ENCODE measurements at regions not wholly inside any gene's neighbourhood (a gene's known extent, or its start where the extent isn't known, plus 50 kb on each side); places are given as distances from the start of the nearest gene placed in this dataset.

DNA sequence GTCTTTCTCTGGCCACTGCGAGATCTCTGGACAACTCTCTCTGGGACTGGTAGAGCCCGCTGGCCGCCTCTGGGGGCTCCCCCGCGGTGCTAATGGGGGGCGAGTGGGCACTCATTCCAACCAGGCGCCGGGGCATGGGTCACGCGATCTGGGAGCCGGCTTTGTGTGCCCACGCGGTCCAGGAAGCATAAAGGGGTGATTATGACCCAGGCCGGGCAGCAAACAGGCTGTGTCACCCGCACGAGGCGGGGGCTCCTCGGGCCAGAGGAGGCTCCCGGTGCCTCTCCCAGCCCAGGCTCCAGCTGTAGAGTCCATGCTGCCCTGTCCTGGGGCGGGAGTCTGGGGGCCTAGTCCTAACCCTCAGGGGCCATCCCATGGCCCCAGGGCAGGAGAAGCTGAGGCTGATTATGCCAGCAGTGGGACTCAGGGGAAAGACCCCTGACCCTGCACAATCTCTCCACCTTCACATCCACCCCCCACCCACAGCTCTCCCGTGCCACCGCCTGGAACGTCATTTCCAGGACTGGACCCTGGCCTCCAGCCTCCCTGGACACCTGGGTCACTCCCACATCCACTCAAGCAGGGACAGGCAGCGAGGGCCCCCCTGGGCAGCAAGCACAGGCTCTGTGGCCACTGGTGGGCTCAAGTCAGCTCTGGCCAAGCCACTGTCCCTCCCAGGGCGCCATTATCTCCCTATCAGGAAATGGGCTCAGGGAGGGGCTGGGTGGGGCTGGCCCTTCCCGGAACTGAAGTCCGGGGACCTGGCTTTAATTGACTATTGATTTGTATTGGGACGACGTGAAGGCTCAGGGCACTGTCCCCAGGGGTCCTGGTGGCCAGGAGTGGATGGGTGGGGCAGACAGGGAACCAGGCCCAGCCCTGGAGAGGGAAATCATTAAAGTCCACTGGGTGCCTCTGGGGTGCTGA lies 50.0 kb downstream of the PTPRS start:
- peaks cover 8% of the 10 kb centered on the region for H3K27me3 Mint-ChIP-seq (ENCODE audit: low read depth, unreplicated experiment)
- H3K9ac ChIP-seq (ENCODE audit: low read length), result no peak overlapping the region
- no peak overlapping the region for H3K4me3 ChIP-seq (ENCODE audit: insufficient read depth, low read depth, low read length)
- H3K9me3 ChIP-seq (ENCODE audit: insufficient read depth, low read depth, low read length), result no peaks in the 10 kb centered on the region
- no peaks in the 10 kb centered on the region for H3K9me3 Mint-ChIP-seq (ENCODE audit: unreplicated experiment)
- H3K36me3 ChIP-seq (ENCODE audit: insufficient read depth, low read length), result peaks cover 2% of the 10 kb centered on the region
- FAIRE-seq (no peak), DNase-seq (ENCODE audit: low read depth) (no peak)
- no peak overlapping the region for H3K27ac ChIP-seq (ENCODE audit: low read depth, low read length)
- no peaks in the 10 kb centered on the region for H3K27me3 ChIP-seq (ENCODE audit: insufficient read depth, low read length)
- peaks cover 19% of the 10 kb centered on the region for H3K4me1 ChIP-seq (ENCODE audit: insufficient read depth, low read length)
- H3K27ac Mint-ChIP-seq (ENCODE audit: unreplicated experiment), result no peak overlapping the region
- H3K4me3 Mint-ChIP-seq (ENCODE audit: unreplicated experiment), result no peak overlapping the region
- peaks cover 66% of the 10 kb centered on the region for H3K79me2 ChIP-seq (ENCODE audit: insufficient read depth, low read length)
- peaks cover 87% of the 10 kb centered on the region for H4K20me1 ChIP-seq (ENCODE audit: insufficient read depth, low read length)
- no peak overlapping the region for H2AFZ ChIP-seq (ENCODE audit: low read depth, low read length)
- peaks cover 5% of the 10 kb centered on the region for H3K4me1 Mint-ChIP-seq (ENCODE audit: low read depth, unreplicated experiment)
- H3K4me2 ChIP-seq (ENCODE audit: low read length), result no peak overlapping the region
- peaks cover 7% of the 10 kb centered on the region for H3K36me3 Mint-ChIP-seq (ENCODE audit: low read depth, unreplicated experiment)
- TF ChIP-seq EZH2 (IDR thresholded peaks at IDR 0.05; ENCODE audit: insufficient read depth, low read length) (no peak), CTCF (IDR thresholded peaks at IDR 0.05; ENCODE audit: insufficient read depth, low read depth, low read length) (no peak)

- H3K27me3 ChIP-seq (ENCODE audit: insufficient read depth, low read length), result no peaks in the 10 kb centered on the region
- no peaks in the 10 kb centered on the region for H3K9me3 ChIP-seq (ENCODE audit: insufficient read depth, low read depth, low read length)
- peaks cover 19% of the 10 kb centered on the region for H3K4me1 ChIP-seq (ENCODE audit: insufficient read depth, low read length)
- Mint-ChIP-seq H3K4me1 (ENCODE audit: low read depth, unreplicated experiment) (peaks cover 5% of the 10 kb centered on the region), H3K27ac (ENCODE audit: unreplicated experiment) (no peak overlapping the region), H3K4me3 (ENCODE audit: unreplicated experiment) (no peak overlapping the region), H3K9me3 (ENCODE audit: unreplicated experiment) (no peaks in the 10 kb centered on the region), H3K27me3 (ENCODE audit: low read depth, unreplicated experiment) (peaks cover 6% of the 10 kb centered on the region), H3K36me3 (ENCODE audit: low read depth, unreplicated experiment) (peaks cover 12% of the 10 kb centered on the region)
- H2AFZ ChIP-seq (ENCODE audit: low read depth, low read length), result no peak overlapping the region
- peaks cover 87% of the 10 kb centered on the region for H4K20me1 ChIP-seq (ENCODE audit: insufficient read depth, low read length)
- H3K36me3 ChIP-seq (ENCODE audit: insufficient read depth, low read length), result peaks cover 10% of the 10 kb centered on the region
- FAIRE-seq (no peak), DNase-seq (ENCODE audit: low read depth) (no peak)
- no peak overlapping the region for H3K4me3 ChIP-seq (ENCODE audit: insufficient read depth, low read depth, low read length)
- H3K27ac ChIP-seq (ENCODE audit: low read depth, low read length), result no peak overlapping the region
- TF ChIP-seq CTCF (IDR thresholded peaks at IDR 0.05; ENCODE audit: insufficient read depth, low read depth, low read length) (no peak), EZH2 (IDR thresholded peaks at IDR 0.05; ENCODE audit: insufficient read depth, low read length) (no peak)
- no peak overlapping the region for H3K9ac ChIP-seq (ENCODE audit: low read length)
- H3K79me2 ChIP-seq (ENCODE audit: insufficient read depth, low read length), result peaks cover 66% of the 10 kb centered on the region
- no peak overlapping the region for H3K4me2 ChIP-seq (ENCODE audit: low read length)
These were observed 51.3 kb downstream of the PTPRS start for GRCh38 chr19:5289060-5289990.

All from astrocyte (in vitro differentiated cells and primary cell).